Neural cell (in vitro differentiated cells): ENCODE measurements at regions not wholly inside any gene's neighbourhood (a gene's known extent, or its start where the extent isn't known, plus 50 kb on each side); places are given as distances from the start of the nearest gene placed in this dataset.

ENCODE experiments used
- H2AFZ ChIP-seq: fragments of 200-600, 300-800 bp; sonication (generic), shearing (Covaris generic); 2 replicates; pipeline ENCODE4 v1.6.0; 2014; ENCODE audit warnings: low read depth, mild to moderate bottlenecking, antibody characterized with exemption, low read length, moderate library complexity
- H3F3A ChIP-seq: fragments of 200-600 bp; shearing (Covaris generic); 2 replicates; pipeline ENCODE4 v1.6.1; 2016; ENCODE audit warnings: mild to moderate bottlenecking, moderate library complexity, mixed read lengths, antibody characterized with exemption, low read length; ENCODE audit not compliant: insufficient read depth, poor library complexity, severe bottlenecking
- H3K27ac ChIP-seq: fragments of 200-600, 300-800 bp; sonication (generic), shearing (Covaris generic); 2 replicates; pipeline ENCODE4 v1.5.1; 2014; ENCODE audit warnings: mild to moderate bottlenecking, low read length, moderate library complexity
- H3K27me3 ChIP-seq: fragments of 300-800, 200-600 bp; sonication (generic), shearing (Covaris generic); 2 replicates; pipeline ENCODE4 v1.6.0; 2014; ENCODE audit warnings: mild to moderate bottlenecking, low read depth, low read length, moderate library complexity; ENCODE audit not compliant: insufficient read depth
- H3K36me3 ChIP-seq: fragments of 300-800, 200-600 bp; sonication (generic), shearing (Covaris generic); 2 replicates; pipeline ENCODE4 v1.5.1; 2014; ENCODE audit warnings: mild to moderate bottlenecking, antibody characterized with exemption, low read length, moderate library complexity; ENCODE audit not compliant: insufficient read depth
- H3K4me2 ChIP-seq: fragments of 300-800, 200-600 bp; sonication (generic), shearing (Covaris generic); 2 replicates; pipeline ENCODE4 v1.6.0; 2014; ENCODE audit warnings: mild to moderate bottlenecking, low read length
- H3K4me3 ChIP-seq: fragments of 300-800, 200-600 bp; sonication (generic), shearing (Covaris generic); 2 replicates; pipeline ENCODE4 v1.5.1; 2014; ENCODE audit warnings: mild to moderate bottlenecking, low read length, moderate library complexity
- H3K79me2 ChIP-seq: fragments of 200-600 bp; shearing (Covaris generic); replicated peaks from 2 replicates; pipeline ENCODE4 v1.6.0; 2014; ENCODE audit warnings: mild to moderate bottlenecking, low read length, moderate library complexity; ENCODE audit not compliant: insufficient read depth
- H3K9ac ChIP-seq: fragments of 300-800, 200-600 bp; sonication (generic), shearing (Covaris generic); 2 replicates; pipeline ENCODE4 v1.6.1; 2016; ENCODE audit warnings: mild to moderate bottlenecking, low read length, mixed read lengths
- H3K9me2 ChIP-seq: fragments of 200-600 bp; shearing (Covaris generic); 2 replicates; pipeline ENCODE4 v1.6.1; 2016; ENCODE audit warnings: mild to moderate bottlenecking, low read length, mixed read lengths; ENCODE audit not compliant: insufficient read depth
- H3K9me3 ChIP-seq: fragments of 200-600, 300-800 bp; sonication (generic), shearing (Covaris generic); 2 replicates; pipeline ENCODE4 v1.6.1; 2016; ENCODE audit warnings: mild to moderate bottlenecking, mixed run types, low read length, moderate library complexity, mixed read lengths
- H4K20me1 ChIP-seq: fragments of 200-600 bp; shearing (Covaris generic); 2 replicates; pipeline ENCODE4 v1.6.1; 2016; ENCODE audit warnings: mild to moderate bottlenecking, mixed run types; ENCODE audit not compliant: insufficient read depth
- EP300 ChIP-seq: fragments of 450-650 bp; conservative IDR thresholded peaks from 2 replicates; pipeline ENCODE4 v1.6.1; 2014; ENCODE audit warnings: antibody characterized with exemption, mild to moderate bottlenecking, moderate library complexity; ENCODE audit not compliant: poor library complexity, severe bottlenecking
- EZH2 ChIP-seq: fragments of 200-600, 300-800 bp; shearing (Covaris generic), sonication (generic); IDR thresholded peaks from 2 replicates; pipeline ENCODE4 v1.6.1; 2014; ENCODE audit warnings: antibody characterized with exemption, low read length, borderline replicate concordance, mild to moderate bottlenecking; ENCODE audit not compliant: insufficient read depth, poor library complexity, severe bottlenecking
- MXI1 ChIP-seq: fragments of 450-650 bp; conservative IDR thresholded peaks from 2 replicates; pipeline ENCODE4 v1.6.1; 2014; ENCODE audit warnings: antibody characterized with exemption, mild to moderate bottlenecking; ENCODE audit not compliant: poor library complexity, severe bottlenecking
- POLR2AphosphoS5 ChIP-seq: IDR thresholded peaks from 2 replicates; pipeline ENCODE4 v1.6.1; 2012
- RAD21 ChIP-seq: fragments of 450-650 bp; conservative IDR thresholded peaks from 2 replicates; pipeline ENCODE4 v1.6.1; 2014; ENCODE audit warnings: antibody characterized with exemption, mild to moderate bottlenecking, moderate library complexity
- SMC3 ChIP-seq: fragments of 450-650 bp; conservative IDR thresholded peaks from 2 replicates; pipeline ENCODE4 v1.6.1; 2014; ENCODE audit warnings: antibody characterized with exemption, mild to moderate bottlenecking, moderate library complexity; ENCODE audit not compliant: poor library complexity
- TAF1 ChIP-seq: IDR thresholded peaks from 2 replicates; pipeline ENCODE4 v1.6.1; 2012; ENCODE audit warnings: low read depth
- TF ChIP-seq, protein P1 (sequence below): fragments of 450-650 bp; IDR thresholded peaks from 2 replicates; pipeline ENCODE4 v1.5.1; 2014; ENCODE audit warnings: antibody characterized with exemption, mild to moderate bottlenecking, moderate library complexity; ENCODE audit not compliant: poor library complexity, severe bottlenecking
- TF ChIP-seq, protein P2 (sequence below): IDR thresholded peaks from 2 replicates; pipeline ENCODE4 v1.6.1; 2012; ENCODE audit warnings: borderline replicate concordance

DNA sequence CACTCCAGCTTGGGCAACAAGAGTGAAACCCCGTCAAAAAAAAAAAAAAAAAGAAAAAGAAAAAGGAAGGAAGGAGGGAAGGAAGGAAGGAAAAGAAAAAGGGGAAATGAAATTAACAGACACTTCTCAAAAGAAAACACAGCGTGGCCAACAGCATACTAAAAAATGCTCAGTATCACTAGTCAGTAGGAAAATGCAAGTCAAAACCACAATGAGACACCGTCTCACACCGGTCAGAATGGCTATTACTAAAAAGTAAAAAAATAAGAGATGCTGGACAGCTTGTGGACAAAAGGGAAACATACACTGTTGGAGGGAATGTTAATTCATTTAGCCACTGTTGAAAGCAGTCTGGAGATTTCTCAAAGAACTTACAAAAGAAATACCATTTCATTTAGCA, 369.5 kb upstream of the BRINP3 start:
- no peaks in the 10 kb centered on the region for H3K79me2 ChIP-seq
- TF ChIP-seq, protein P1, sequence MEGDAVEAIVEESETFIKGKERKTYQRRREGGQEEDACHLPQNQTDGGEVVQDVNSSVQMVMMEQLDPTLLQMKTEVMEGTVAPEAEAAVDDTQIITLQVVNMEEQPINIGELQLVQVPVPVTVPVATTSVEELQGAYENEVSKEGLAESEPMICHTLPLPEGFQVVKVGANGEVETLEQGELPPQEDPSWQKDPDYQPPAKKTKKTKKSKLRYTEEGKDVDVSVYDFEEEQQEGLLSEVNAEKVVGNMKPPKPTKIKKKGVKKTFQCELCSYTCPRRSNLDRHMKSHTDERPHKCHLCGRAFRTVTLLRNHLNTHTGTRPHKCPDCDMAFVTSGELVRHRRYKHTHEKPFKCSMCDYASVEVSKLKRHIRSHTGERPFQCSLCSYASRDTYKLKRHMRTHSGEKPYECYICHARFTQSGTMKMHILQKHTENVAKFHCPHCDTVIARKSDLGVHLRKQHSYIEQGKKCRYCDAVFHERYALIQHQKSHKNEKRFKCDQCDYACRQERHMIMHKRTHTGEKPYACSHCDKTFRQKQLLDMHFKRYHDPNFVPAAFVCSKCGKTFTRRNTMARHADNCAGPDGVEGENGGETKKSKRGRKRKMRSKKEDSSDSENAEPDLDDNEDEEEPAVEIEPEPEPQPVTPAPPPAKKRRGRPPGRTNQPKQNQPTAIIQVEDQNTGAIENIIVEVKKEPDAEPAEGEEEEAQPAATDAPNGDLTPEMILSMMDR: no peak
- no peak for TF ChIP-seq SMC3
- TF ChIP-seq, protein P2, sequence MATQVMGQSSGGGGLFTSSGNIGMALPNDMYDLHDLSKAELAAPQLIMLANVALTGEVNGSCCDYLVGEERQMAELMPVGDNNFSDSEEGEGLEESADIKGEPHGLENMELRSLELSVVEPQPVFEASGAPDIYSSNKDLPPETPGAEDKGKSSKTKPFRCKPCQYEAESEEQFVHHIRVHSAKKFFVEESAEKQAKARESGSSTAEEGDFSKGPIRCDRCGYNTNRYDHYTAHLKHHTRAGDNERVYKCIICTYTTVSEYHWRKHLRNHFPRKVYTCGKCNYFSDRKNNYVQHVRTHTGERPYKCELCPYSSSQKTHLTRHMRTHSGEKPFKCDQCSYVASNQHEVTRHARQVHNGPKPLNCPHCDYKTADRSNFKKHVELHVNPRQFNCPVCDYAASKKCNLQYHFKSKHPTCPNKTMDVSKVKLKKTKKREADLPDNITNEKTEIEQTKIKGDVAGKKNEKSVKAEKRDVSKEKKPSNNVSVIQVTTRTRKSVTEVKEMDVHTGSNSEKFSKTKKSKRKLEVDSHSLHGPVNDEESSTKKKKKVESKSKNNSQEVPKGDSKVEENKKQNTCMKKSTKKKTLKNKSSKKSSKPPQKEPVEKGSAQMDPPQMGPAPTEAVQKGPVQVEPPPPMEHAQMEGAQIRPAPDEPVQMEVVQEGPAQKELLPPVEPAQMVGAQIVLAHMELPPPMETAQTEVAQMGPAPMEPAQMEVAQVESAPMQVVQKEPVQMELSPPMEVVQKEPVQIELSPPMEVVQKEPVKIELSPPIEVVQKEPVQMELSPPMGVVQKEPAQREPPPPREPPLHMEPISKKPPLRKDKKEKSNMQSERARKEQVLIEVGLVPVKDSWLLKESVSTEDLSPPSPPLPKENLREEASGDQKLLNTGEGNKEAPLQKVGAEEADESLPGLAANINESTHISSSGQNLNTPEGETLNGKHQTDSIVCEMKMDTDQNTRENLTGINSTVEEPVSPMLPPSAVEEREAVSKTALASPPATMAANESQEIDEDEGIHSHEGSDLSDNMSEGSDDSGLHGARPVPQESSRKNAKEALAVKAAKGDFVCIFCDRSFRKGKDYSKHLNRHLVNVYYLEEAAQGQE: no peak
- TF ChIP-seq MXI1: no peak
- TF ChIP-seq POLR2AphosphoS5: no peak
- TF ChIP-seq RAD21: no peak
- no peak for TF ChIP-seq EP300
- TF ChIP-seq EZH2: no peak
- TF ChIP-seq TAF1: no peak
- no peaks in the 10 kb centered on the region for H3F3A ChIP-seq
- no peaks in the 10 kb centered on the region for H3K9me3 ChIP-seq
- H3K36me3 ChIP-seq: no peaks in the 10 kb centered on the region
- H3K4me3 ChIP-seq: no peak overlapping the region
- H3K9me2 ChIP-seq: no peaks in the 10 kb centered on the region
- no peaks in the 10 kb centered on the region for H3K27me3 ChIP-seq
- no peaks in the 10 kb centered on the region for H4K20me1 ChIP-seq
- no peak overlapping the region for H3K4me2 ChIP-seq
- no peak overlapping the region for H3K9ac ChIP-seq
- no peak overlapping the region for H2AFZ ChIP-seq
- H3K27ac ChIP-seq: no peak overlapping the region

DNA sequence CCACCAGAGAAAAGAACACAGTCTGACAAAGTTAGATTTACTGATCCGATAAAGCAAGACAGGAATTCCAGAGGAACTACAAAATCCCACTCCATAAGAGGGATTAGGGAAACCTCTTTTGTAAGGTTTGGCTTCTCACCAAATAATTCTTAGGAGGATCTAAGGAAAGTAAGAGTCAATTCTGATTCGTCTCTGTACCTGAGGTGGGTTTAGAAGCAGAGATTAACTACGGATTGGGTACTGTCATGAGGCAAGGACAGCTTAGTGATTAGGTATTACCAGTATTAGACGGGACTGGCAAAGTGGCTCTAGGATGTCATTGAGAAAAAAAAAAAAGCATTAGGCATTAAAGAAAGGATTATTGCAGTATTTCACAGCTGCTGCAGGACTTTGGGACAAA, 371.7 kb upstream of the BRINP3 start:
- Histone ChIP-seq H3K9me2 (no peaks in the 10 kb centered on the region), H3K27ac (no peak overlapping the region)

DNA sequence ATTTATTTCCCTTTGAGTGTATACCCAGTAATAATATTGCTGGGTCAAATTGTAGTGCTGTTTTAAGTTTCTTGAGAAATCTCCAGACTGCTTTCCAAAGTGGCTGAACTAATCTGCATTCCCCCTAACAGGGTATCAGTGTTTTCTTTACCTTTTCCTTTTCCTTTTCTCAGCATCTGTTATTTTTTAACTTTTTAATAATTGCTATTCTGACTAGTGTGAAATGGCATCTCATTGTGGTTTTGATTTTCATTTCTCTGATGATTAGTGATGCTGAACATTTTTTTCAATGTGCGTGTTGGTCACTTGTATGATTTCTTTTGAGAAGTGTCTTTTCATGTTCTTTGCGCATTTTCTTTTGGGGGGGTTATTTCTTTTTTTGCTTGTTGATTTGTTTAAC, 374.9 kb upstream of the BRINP3 start:
- Histone ChIP-seq H3K27me3 (no peaks in the 10 kb centered on the region), H3K4me2 (no peak overlapping the region), H3F3A (no peaks in the 10 kb centered on the region), H3K9me2 (no peaks in the 10 kb centered on the region), H3K4me3 (no peak overlapping the region), H3K36me3 (no peaks in the 10 kb centered on the region), H3K79me2 (no peaks in the 10 kb centered on the region), H3K9ac (no peak overlapping the region), H3K27ac (no peak overlapping the region), H3K9me3 (no peaks in the 10 kb centered on the region), H4K20me1 (no peaks in the 10 kb centered on the region), H2AFZ (no peak overlapping the region)
- TF ChIP-seq, protein P2: no peak
- TF ChIP-seq EP300 (no peak), EZH2 (no peak), POLR2AphosphoS5 (no peak), SMC3 (no peak), MXI1 (no peak)
- TF ChIP-seq, protein P1: no peak

More for the DNA sequence above, 371.7 kb upstream of the BRINP3 start:
- no peak overlapping the region for H3K4me2 ChIP-seq
- no peaks in the 10 kb centered on the region for H4K20me1 ChIP-seq
- no peaks in the 10 kb centered on the region for H3K27me3 ChIP-seq
- no peaks in the 10 kb centered on the region for H3K9me3 ChIP-seq
- H3K79me2 ChIP-seq: no peaks in the 10 kb centered on the region
- H3F3A ChIP-seq: no peaks in the 10 kb centered on the region
- no peaks in the 10 kb centered on the region for H3K36me3 ChIP-seq
- no peak for TF ChIP-seq RAD21
- TF ChIP-seq EP300: no peak
- H3K9ac ChIP-seq: no peak overlapping the region
- H3K4me3 ChIP-seq: no peak overlapping the region
- no peak overlapping the region for H2AFZ ChIP-seq
